ENCODE measurements at regions not wholly inside any gene's neighbourhood (a gene's known extent, or its start where the extent isn't known, plus 50 kb on each side); places are given as distances from the start of the nearest gene placed in this dataset.

- no peak for DNase-seq
These were observed 715.0 kb upstream of the CELF2 start for GRCh38 chr10:10302689-10303088.

GRCh38 chr10:10307036-10307435 lies 710.6 kb upstream of the CELF2 start:
- DNase-seq = no peak

GRCh38 chr10:10307551-10307950 lies 710.1 kb upstream of the CELF2 start:
- DNase-seq = no peak

GRCh38 chr10:10310498-10310897 lies 707.2 kb upstream of the CELF2 start:
- no peak for DNase-seq

- DNase-seq = no peak
These were observed 705.7 kb upstream of the CELF2 start for GRCh38 chr10:10311966-10312365.

- no peak for DNase-seq
These were observed 704.4 kb upstream of the CELF2 start for GRCh38 chr10:10313149-10313835.

- DNase-seq = no peak
These were observed 703.0 kb upstream of the CELF2 start for GRCh38 chr10:10314626-10315025.

GRCh38 chr10:10315989-10316388 lies 701.7 kb upstream of the CELF2 start:
- no peak for DNase-seq

GRCh38 chr10:10317151-10317550 lies 700.5 kb upstream of the CELF2 start:
- DNase-seq = no peak

GRCh38 chr10:10318856-10319255 lies 698.8 kb upstream of the CELF2 start:
- no peak for DNase-seq

GRCh38 chr10:10320956-10321355 lies 696.7 kb upstream of the CELF2 start:
- DNase-seq = no peak

GRCh38 chr10:10326116-10326515 lies 691.6 kb upstream of the CELF2 start:
- no peak for DNase-seq

GRCh38 chr10:10327934-10328333 lies 689.7 kb upstream of the CELF2 start:
- no peak for DNase-seq

GRCh38 chr10:10330418-10330817 lies 687.3 kb upstream of the CELF2 start:
- DNase-seq = no peak

- no peak for DNase-seq
These were observed 684.9 kb upstream of the CELF2 start for GRCh38 chr10:10332786-10333185.

GRCh38 chr10:10333622-10334021 lies 684.0 kb upstream of the CELF2 start:
- no peak for DNase-seq

GRCh38 chr10:10338339-10338738 lies 679.3 kb upstream of the CELF2 start:
- DNase-seq = no peak

- no peak for DNase-seq
These were observed 671.1 kb upstream of the CELF2 start for GRCh38 chr10:10346390-10347150.

- no peak for DNase-seq
These were observed 667.6 kb upstream of the CELF2 start for GRCh38 chr10:10350050-10350449.

- no peak for DNase-seq
These were observed 666.2 kb upstream of the CELF2 start for GRCh38 chr10:10351451-10351850.

GRCh38 chr10:10353326-10353868 lies 664.3 kb upstream of the CELF2 start:
- DNase-seq = no peak

- no peak for DNase-seq
These were observed 658.4 kb upstream of the CELF2 start for GRCh38 chr10:10359263-10359662.

GRCh38 chr10:10361301-10361885 lies 656.3 kb upstream of the CELF2 start:
- no peak for DNase-seq

GRCh38 chr10:10362800-10363199 lies 654.9 kb upstream of the CELF2 start:
- no peak for DNase-seq

Data from stimulated activated CD4-positive, alpha-beta T cell treated with anti-CD3 and anti-CD28 coated beads, Interleukin-2, amount 100 ng/mL, for 24 hours (primary cell).